ENCODE measurements at regions not wholly inside any gene's neighbourhood (a gene's known extent, or its start where the extent isn't known, plus 50 kb on each side); places are given as distances from the start of the nearest gene placed in this dataset.

DNA sequence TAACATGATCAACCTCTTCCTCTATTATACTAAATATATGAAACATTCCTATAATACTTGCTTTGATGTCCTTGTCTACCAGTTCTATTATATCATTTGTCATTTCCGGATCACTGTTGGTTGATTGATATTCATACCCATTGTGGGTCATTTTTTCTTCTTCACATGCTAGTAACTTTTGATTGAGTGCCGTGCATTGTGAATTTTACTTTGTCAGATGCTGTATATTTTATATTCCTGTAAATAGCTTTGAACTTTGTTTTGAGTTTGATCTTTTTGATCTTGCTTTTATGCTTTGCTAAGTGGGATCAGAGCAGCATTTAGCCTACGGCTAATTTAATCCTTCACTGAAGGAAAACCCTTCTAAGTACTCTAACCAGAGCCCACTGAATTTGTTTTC lies 168.9 kb upstream of the RAB6C start:
- TF ChIP-seq CTCF (IDR thresholded peaks at IDR 0.05; ENCODE audit: low read depth, low read length, poor library complexity, severe bottlenecking) (no peak), EZH2phosphoT487 (IDR thresholded peaks at IDR 0.05; ENCODE audit: borderline replicate concordance, low read length) (no peak)

Measured in DOHH2 (cell line).